ENCODE measurements at regions not wholly inside any gene's neighbourhood (a gene's known extent, or its start where the extent isn't known, plus 50 kb on each side); places are given as distances from the start of the nearest gene placed in this dataset.

- TF ChIP-seq GABPA (IDR thresholded peaks at IDR 0.05; ENCODE audit: low read depth) (no peak), SPI1 (IDR thresholded peaks at IDR 0.05; ENCODE audit: borderline replicate concordance, low read depth) (no peak), POLR2AphosphoS5 (IDR thresholded peaks at IDR 0.05; ENCODE audit: low read depth) (no peak)
- TF ChIP-seq, protein P1, sequence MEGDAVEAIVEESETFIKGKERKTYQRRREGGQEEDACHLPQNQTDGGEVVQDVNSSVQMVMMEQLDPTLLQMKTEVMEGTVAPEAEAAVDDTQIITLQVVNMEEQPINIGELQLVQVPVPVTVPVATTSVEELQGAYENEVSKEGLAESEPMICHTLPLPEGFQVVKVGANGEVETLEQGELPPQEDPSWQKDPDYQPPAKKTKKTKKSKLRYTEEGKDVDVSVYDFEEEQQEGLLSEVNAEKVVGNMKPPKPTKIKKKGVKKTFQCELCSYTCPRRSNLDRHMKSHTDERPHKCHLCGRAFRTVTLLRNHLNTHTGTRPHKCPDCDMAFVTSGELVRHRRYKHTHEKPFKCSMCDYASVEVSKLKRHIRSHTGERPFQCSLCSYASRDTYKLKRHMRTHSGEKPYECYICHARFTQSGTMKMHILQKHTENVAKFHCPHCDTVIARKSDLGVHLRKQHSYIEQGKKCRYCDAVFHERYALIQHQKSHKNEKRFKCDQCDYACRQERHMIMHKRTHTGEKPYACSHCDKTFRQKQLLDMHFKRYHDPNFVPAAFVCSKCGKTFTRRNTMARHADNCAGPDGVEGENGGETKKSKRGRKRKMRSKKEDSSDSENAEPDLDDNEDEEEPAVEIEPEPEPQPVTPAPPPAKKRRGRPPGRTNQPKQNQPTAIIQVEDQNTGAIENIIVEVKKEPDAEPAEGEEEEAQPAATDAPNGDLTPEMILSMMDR (IDR thresholded peaks at IDR 0.05; ENCODE audit: insufficient read depth, low read length): no peak
- TF ChIP-seq, protein P2, sequence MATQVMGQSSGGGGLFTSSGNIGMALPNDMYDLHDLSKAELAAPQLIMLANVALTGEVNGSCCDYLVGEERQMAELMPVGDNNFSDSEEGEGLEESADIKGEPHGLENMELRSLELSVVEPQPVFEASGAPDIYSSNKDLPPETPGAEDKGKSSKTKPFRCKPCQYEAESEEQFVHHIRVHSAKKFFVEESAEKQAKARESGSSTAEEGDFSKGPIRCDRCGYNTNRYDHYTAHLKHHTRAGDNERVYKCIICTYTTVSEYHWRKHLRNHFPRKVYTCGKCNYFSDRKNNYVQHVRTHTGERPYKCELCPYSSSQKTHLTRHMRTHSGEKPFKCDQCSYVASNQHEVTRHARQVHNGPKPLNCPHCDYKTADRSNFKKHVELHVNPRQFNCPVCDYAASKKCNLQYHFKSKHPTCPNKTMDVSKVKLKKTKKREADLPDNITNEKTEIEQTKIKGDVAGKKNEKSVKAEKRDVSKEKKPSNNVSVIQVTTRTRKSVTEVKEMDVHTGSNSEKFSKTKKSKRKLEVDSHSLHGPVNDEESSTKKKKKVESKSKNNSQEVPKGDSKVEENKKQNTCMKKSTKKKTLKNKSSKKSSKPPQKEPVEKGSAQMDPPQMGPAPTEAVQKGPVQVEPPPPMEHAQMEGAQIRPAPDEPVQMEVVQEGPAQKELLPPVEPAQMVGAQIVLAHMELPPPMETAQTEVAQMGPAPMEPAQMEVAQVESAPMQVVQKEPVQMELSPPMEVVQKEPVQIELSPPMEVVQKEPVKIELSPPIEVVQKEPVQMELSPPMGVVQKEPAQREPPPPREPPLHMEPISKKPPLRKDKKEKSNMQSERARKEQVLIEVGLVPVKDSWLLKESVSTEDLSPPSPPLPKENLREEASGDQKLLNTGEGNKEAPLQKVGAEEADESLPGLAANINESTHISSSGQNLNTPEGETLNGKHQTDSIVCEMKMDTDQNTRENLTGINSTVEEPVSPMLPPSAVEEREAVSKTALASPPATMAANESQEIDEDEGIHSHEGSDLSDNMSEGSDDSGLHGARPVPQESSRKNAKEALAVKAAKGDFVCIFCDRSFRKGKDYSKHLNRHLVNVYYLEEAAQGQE (IDR thresholded peaks at IDR 0.05; ENCODE audit: insufficient replicate concordance, low read depth): no peak
- no peak overlapping the region for H3K27ac ChIP-seq (replicated peaks)
- no peak for DNase-seq (ENCODE audit: low read depth in 1 of 2, low spot score in 1 of 2)
- H3K27me3 ChIP-seq (ENCODE audit: insufficient read depth, poor library complexity, severe bottlenecking): no peaks in the 10 kb centered on the region
- no peak overlapping the region for H3K4me3 ChIP-seq (replicated peaks; ENCODE audit: insufficient read depth, low read length)
These were observed 333.3 kb upstream of the HSF2 start for GRCh38 chr6:122066200-122066599.

- H3K27me3 ChIP-seq (ENCODE audit: insufficient read depth, poor library complexity, severe bottlenecking): no peaks in the 10 kb centered on the region
- DNase-seq (ENCODE audit: low read depth in 1 of 2, low spot score in 1 of 2): no peak
- TF ChIP-seq GABPA (IDR thresholded peaks at IDR 0.05; ENCODE audit: low read depth): no peak
- TF ChIP-seq, protein P1 (IDR thresholded peaks at IDR 0.05; ENCODE audit: insufficient read depth, low read length): no peak
- TF ChIP-seq, protein P2 (IDR thresholded peaks at IDR 0.05; ENCODE audit: insufficient replicate concordance, low read depth): no peak
These were observed 331.1 kb upstream of the HSF2 start for GRCh38 chr6:122068291-122068769.

GRCh38 chr6:122069932-122070331 lies 329.5 kb upstream of the HSF2 start:
- H3K27me3 ChIP-seq (ENCODE audit: insufficient read depth, poor library complexity, severe bottlenecking): no peaks in the 10 kb centered on the region
- no peak overlapping the region for H3K4me3 ChIP-seq (replicated peaks; ENCODE audit: insufficient read depth, low read length)
- DNase-seq (ENCODE audit: low read depth in 1 of 2, low spot score in 1 of 2): no peak
- TF ChIP-seq, protein P1 (IDR thresholded peaks at IDR 0.05; ENCODE audit: insufficient read depth, low read length): no peak
- TF ChIP-seq POLR2AphosphoS5 (IDR thresholded peaks at IDR 0.05; ENCODE audit: low read depth) (no peak), GABPA (IDR thresholded peaks at IDR 0.05; ENCODE audit: low read depth) (no peak), SPI1 (IDR thresholded peaks at IDR 0.05; ENCODE audit: borderline replicate concordance, low read depth) (no peak)
- TF ChIP-seq, protein P2 (IDR thresholded peaks at IDR 0.05; ENCODE audit: insufficient replicate concordance, low read depth): no peak
- no peak overlapping the region for H3K27ac ChIP-seq (replicated peaks)

More at GRCh38 chr6:122068291-122068769, 331.1 kb upstream of the HSF2 start:
- Histone ChIP-seq H3K27ac (replicated peaks) (no peak overlapping the region), H3K4me3 (replicated peaks; ENCODE audit: insufficient read depth, low read length) (no peak overlapping the region)
